HG03521 (cell line): ENCODE measurements at regions not wholly inside any gene's neighbourhood (a gene's known extent, or its start where the extent isn't known, plus 50 kb on each side); places are given as distances from the start of the nearest gene placed in this dataset.

ENCODE experiments used
- ATAC-seq: cut with Tn5 transposase; IDR thresholded peaks from one replicate; pipeline ENCODE4 v1.9.1; 2021; ENCODE audit warnings: mild to moderate bottlenecking, moderate library complexity; ENCODE audit not compliant: unreplicated experiment

DNA sequence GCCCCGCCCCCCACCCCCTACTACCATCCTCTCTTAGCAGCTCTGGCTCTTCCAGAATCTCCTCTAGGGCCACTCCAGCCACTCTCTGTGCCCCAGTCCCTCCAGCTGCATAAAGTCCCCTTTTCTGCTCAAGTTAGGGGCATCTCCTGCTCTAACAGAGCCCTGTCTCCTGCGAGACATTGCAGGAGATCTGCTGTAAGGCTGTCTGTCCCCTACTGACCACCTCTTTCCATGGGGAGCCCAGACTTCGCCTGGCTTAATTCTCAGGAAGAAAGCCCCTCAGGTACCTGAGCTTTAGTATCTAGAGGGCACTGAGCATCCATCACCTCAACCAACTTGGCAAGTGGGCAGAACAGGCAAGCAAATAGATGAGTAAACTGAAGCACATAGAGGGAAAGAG lies 200.7 kb upstream of the ZMIZ1 start:
- no peak for ATAC-seq

DNA sequence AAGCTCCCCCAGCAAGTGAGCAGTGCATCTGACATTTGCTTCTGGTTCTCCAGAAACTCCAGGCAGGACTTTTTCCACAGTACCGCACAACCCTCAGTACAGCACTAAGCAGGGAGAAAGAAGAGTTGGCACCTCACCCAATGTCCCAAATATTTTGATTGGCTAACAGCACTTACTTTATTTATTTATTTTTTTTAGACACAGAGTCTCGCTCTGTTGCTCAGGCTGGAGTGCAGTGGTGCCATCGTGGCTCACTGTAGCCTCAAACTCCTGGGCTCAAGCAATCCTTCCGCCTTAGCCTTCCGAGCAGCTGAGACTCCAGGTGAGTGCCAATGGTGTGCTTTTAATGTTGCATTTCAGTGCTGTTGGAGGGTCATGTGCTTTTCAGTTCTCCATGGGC lies 200.3 kb upstream of the ZMIZ1 start:
- no peak for ATAC-seq

GRCh38 chr10:78868861-78869260 lies 199.9 kb upstream of the ZMIZ1 start:
- no peak for ATAC-seq

GRCh38 chr10:78869508-78870454 lies 199.0 kb upstream of the ZMIZ1 start:
- no peak for ATAC-seq

DNA sequence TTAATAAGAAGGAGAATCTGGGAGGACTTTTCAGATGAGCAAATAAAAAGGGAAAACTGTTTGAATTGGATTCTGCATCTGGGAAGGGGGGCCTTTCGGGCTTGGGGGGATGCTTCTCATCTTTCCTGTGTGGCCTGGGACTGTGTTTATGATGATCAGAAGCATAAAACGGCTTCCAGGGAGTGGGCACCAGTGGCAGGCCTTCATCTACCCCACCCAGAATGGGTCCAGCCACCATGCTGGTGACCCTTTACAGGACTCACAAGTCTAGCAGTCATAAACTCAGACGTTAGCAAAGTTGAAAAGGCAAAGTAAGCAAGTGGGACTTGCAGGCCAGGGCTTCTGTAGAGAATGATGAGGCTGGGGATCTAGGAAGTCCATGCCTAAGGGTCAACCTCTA lies 198.3 kb upstream of the ZMIZ1 start:
- no peak for ATAC-seq

DNA sequence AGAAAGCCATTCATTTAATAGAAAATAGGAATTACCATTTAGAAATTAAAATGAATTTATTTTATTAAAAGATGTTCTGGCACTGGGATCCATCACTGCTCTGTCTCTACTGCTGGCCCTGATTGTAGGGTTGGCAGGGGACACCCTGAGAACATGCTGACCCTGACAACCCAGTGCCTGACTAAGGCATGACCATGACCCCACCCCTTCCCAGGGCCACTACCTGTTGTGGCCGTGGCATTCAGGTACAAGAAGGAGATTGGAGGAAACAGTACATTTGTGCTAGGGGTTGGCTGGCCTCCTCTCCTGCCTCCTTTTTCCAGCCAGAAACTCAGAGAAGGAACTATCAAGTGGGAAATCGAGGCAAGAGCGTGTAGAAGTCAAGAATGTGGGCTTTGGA lies 197.0 kb upstream of the ZMIZ1 start:
- ATAC-seq: no peak

GRCh38 chr10:78873413-78873812 lies 195.4 kb upstream of the ZMIZ1 start:
- no peak for ATAC-seq

GRCh38 chr10:78875331-78875877 lies 193.4 kb upstream of the ZMIZ1 start:
- no peak for ATAC-seq

- ATAC-seq: no peak
Measured at GRCh38 chr10:78875932-78876331, 192.8 kb upstream of the ZMIZ1 start.

GRCh38 chr10:78876449-78876848 lies 192.3 kb upstream of the ZMIZ1 start:
- no peak for ATAC-seq

- no peak for ATAC-seq
Measured at GRCh38 chr10:78879621-78880020, 189.1 kb upstream of the ZMIZ1 start.

DNA sequence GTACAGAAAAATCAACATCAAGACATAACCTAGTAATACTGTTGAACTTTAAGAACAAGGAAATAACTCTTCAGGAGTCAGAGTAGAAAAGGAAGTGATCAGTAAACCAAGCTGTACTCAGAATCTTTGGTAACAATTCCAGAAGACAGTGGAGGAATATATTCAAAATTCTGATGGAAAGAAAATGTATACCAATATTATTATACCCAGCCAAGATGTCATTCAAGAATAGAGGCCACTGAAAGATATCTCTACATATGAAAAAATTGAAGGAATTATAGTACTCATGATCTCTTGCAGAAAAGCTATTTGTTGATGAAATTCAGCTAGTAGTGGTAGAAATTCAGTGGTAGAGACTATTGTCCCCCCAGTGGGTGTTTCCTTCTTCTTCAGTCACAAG lies 182.6 kb upstream of the ZMIZ1 start:
- ATAC-seq: no peak

GRCh38 chr10:78889536-78890063 lies 179.2 kb upstream of the ZMIZ1 start:
- ATAC-seq: no peak

GRCh38 chr10:78890506-78890905 lies 178.3 kb upstream of the ZMIZ1 start:
- no peak for ATAC-seq

- ATAC-seq: no peak
Measured at GRCh38 chr10:78891741-78892140, 177.0 kb upstream of the ZMIZ1 start.

DNA sequence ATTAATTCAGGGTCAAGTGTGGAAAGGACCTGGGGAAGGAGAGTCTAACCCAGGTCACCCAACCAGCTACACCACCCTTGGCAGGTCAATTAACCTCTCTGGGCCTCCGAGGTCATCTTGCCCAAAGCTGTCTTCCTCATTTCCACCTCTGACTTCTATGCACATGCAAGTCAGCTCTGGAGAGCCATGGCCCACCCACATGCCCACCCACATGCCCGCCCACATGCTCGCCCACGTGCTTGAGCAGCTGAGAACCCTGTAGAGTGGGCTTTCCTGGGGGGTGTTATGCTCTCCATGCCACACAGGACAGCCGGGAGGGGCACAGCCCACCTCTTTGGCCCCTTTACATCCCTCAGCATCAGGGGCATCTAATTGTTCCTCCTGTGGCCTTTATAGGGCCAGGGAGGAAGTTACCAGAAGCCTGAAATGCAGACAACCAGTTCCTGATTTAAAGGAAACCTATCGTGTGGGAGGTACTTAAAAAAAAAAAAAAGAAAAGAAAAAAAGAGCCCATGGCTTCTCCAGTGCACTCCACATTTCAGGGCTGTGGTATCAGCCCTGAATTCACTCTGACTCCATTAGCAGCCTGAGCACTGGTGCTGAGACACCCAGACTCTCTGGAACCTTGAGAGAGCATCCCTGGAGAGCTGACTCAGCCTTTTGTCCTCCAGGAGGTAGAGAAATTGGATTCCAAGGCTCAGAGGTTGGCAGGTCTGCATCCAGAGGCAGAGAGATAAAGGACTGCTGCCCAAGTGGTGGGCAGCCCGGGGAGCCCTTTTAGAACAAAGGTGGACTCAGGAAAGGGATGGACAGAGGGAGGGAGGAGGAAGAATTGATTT lies 176.2 kb upstream of the ZMIZ1 start:
- no peak for ATAC-seq

GRCh38 chr10:78893217-78893616 lies 175.5 kb upstream of the ZMIZ1 start:
- no peak for ATAC-seq

DNA sequence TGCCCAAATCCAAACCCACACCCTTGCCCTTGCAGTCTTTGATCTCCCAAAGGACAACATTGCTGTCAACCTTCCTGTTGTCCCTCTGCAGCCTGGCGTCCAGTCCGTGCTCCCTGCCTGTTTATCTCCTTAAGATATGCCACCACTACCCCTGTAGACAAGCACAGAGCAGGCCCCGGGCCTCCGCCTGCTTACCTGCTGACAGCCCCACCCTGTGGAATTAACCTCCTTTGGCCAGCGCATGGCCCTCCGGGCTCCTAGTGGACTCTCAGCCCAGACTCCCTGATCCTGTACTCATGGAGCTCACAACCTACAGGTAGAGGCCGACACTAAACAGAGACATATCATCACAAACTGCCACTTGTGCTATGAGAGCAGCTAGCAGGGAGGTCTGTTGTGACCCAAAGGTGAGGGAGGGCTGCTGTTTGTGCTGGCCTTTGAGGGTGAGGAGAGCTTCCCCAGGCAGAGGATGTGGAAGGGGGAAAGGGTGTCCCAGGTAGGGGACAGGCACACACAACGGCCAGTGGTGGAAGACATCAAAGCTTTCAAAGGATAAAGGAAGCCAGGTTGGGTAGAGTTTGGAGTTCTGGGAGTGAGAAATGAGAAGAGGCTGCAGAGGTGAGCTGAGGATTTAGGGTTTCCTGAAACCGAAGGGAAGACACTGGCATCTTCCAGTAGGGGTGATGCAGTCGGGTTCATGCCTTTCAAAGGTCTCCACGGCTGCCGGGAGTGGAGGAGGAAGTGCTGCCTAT lies 174.5 kb upstream of the ZMIZ1 start:
- no peak for ATAC-seq

- ATAC-seq: no peak
Measured at GRCh38 chr10:78894841-78895195, 173.9 kb upstream of the ZMIZ1 start.

DNA sequence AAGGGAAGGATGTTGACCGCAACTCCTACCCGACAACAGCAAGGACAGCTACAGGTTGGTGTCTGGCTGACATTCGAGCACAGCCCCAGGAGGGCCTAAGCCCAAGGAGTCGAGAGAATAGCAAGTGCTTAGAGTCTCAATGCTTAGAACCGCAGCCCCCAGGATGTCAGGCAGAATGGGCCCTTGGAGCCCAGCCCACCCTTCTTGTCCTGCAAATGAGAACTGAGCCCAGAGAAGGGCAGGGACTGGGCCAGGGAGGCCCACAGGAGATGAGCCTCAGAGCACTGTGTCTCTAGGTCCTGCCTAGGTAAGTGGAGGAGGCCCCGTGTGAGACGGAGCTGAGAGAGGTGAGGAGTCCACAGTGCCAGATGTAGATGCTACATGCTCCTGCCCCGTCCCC lies 173.3 kb upstream of the ZMIZ1 start:
- ATAC-seq: no peak
